HG03097 (cell line): ENCODE measurements at regions not wholly inside any gene's neighbourhood (a gene's known extent, or its start where the extent isn't known, plus 50 kb on each side); places are given as distances from the start of the nearest gene placed in this dataset.
"Not testable (repeated sequence)": the region's sequence is repeated elsewhere in the genome, so short reads cannot be mapped to it uniquely, and the experiment has no call there.

Experiments used
- ATAC-seq: cut with Tn5 transposase; IDR thresholded peaks from one replicate; pipeline ENCODE4 v1.9.1; 2021; ENCODE audit not compliant: unreplicated experiment, low FRiP score

- peak; percentile 100 for ATAC-seq
Measured at GRCh38 chr9:66764799-66765493, 135.6 kb upstream of the ZNF658 start.

GRCh38 chr9:66765531-66765930 lies 135.0 kb upstream of the ZNF658 start:
- ATAC-seq: not testable (repeated sequence)

- not testable (repeated sequence) for ATAC-seq
Measured at GRCh38 chr9:66771504-66771903, 129.0 kb upstream of the ZNF658 start.

- ATAC-seq: not testable (repeated sequence)
Measured at GRCh38 chr9:66774618-66775017, 125.9 kb upstream of the ZNF658 start.

- not testable (repeated sequence) for ATAC-seq
Measured at GRCh38 chr9:66779944-66780661, 120.4 kb upstream of the ZNF658 start.

- not testable (repeated sequence) for ATAC-seq
Measured at GRCh38 chr9:66781240-66781639, 119.3 kb upstream of the ZNF658 start.

- not testable (repeated sequence) for ATAC-seq
Measured at GRCh38 chr9:66782010-66782409, 118.5 kb upstream of the ZNF658 start.

GRCh38 chr9:66785603-66786002 lies 114.9 kb upstream of the ZNF658 start:
- ATAC-seq: not testable (repeated sequence)

GRCh38 chr9:66791092-66791750 lies 109.3 kb upstream of the ZNF658 start:
- not testable (repeated sequence) for ATAC-seq

GRCh38 chr9:66794769-66795168 lies 105.8 kb upstream of the ZNF658 start:
- not testable (repeated sequence) for ATAC-seq

- not testable (repeated sequence) for ATAC-seq
Measured at GRCh38 chr9:66795723-66796503, 104.6 kb upstream of the ZNF658 start.

GRCh38 chr9:66797905-66798616 lies 102.5 kb upstream of the ZNF658 start:
- ATAC-seq: not testable (repeated sequence)

GRCh38 chr9:66803619-66804018 lies 96.9 kb upstream of the ZNF658 start:
- ATAC-seq: not testable (repeated sequence)

- ATAC-seq: not testable (repeated sequence)
Measured at GRCh38 chr9:66810247-66810646, 90.3 kb upstream of the ZNF658 start.

GRCh38 chr9:66812367-66812766 lies 88.2 kb upstream of the ZNF658 start:
- ATAC-seq: not testable (repeated sequence)

GRCh38 chr9:66812967-66813366 lies 87.6 kb upstream of the ZNF658 start:
- not testable (repeated sequence) for ATAC-seq

- not testable (repeated sequence) for ATAC-seq
Measured at GRCh38 chr9:66814038-66814437, 86.5 kb upstream of the ZNF658 start.

- ATAC-seq: not testable (repeated sequence)
Measured at GRCh38 chr9:66819510-66819909, 81.0 kb upstream of the ZNF658 start.

- ATAC-seq: not testable (repeated sequence)
Measured at GRCh38 chr9:66820014-66820660, 80.4 kb upstream of the ZNF658 start.
